Cardiac fibroblast (primary cell): ENCODE measurements at regions not wholly inside any gene's neighbourhood (a gene's known extent, or its start where the extent isn't known, plus 50 kb on each side); places are given as distances from the start of the nearest gene placed in this dataset.

Source experiments
- DNase-seq, 2 donors: peaks; one replicate each; pipeline versions ENCODE4 v3.0.0 to v3.0.0-alpha.2; 2010; ENCODE audit warnings: low read depth in 2 of 2
- H3K4me3 ChIP-seq, 2 donors: replicated peaks in 1 of 2; 1 replicate in 1 of 2; 2 replicates in 1 of 2; pipeline ENCODE4 v1.5.1; 2011; ENCODE audit warnings: low read depth in 2 of 2, low read length in 2 of 2, mild to moderate bottlenecking in 2 of 2, moderate library complexity in 1 of 2
- CTCF ChIP-seq: IDR thresholded peaks from one replicate; pipeline ENCODE4 v1.5.1; 2011; ENCODE audit warnings: low read depth, mild to moderate bottlenecking, low read length, inconsistent platforms

GRCh38 chr4:188485906-188486305 lies 346.7 kb downstream of the TRIML1 start:
- no peak overlapping the region for H3K4me3 ChIP-seq
- no peak for TF ChIP-seq CTCF
- peak in 1 of 2 donors; percentile 2 for DNase-seq

- TF ChIP-seq CTCF = no peak
- no peak for DNase-seq
- no peak overlapping the region for H3K4me3 ChIP-seq
Observed at GRCh38 chr4:188492886-188493285, 353.6 kb downstream of the TRIML1 start.

- no peak for TF ChIP-seq CTCF
- no peak overlapping the region for H3K4me3 ChIP-seq
- no peak for DNase-seq
Observed at GRCh38 chr4:188495169-188495568, 355.9 kb downstream of the TRIML1 start.

GRCh38 chr4:188511431-188511830 lies 372.2 kb downstream of the TRIML1 start:
- TF ChIP-seq CTCF = no peak
- no peak overlapping the region for H3K4me3 ChIP-seq
- no peak for DNase-seq

- no peak for TF ChIP-seq CTCF
- no peak overlapping the region for H3K4me3 ChIP-seq
- no peak for DNase-seq
Observed at GRCh38 chr4:188532751-188533150, 393.5 kb downstream of the TRIML1 start.

- no peak overlapping the region for H3K4me3 ChIP-seq
- DNase-seq = no peak
- no peak for TF ChIP-seq CTCF
Observed at GRCh38 chr4:188534297-188534696, 395.1 kb downstream of the TRIML1 start.

- DNase-seq = no peak
- no peak overlapping the region for H3K4me3 ChIP-seq
- TF ChIP-seq CTCF = no peak
Observed at GRCh38 chr4:188534917-188535316, 395.7 kb downstream of the TRIML1 start.
